ENCODE measurements at regions not wholly inside any gene's neighbourhood (a gene's known extent, or its start where the extent isn't known, plus 50 kb on each side); places are given as distances from the start of the nearest gene placed in this dataset.

- no peak for TF ChIP-seq CTCF (IDR thresholded peaks at IDR 0.05; ENCODE audit: insufficient read depth, low read depth, low read length)
- no peak for TF ChIP-seq EZH2 (IDR thresholded peaks at IDR 0.05; ENCODE audit: insufficient read depth, low read length)
These were observed 92.1 kb upstream of the TTC34 start for GRCh38 chr1:2893473-2894120.
